ENCODE measurements at regions not wholly inside any gene's neighbourhood (a gene's known extent, or its start where the extent isn't known, plus 50 kb on each side); places are given as distances from the start of the nearest gene placed in this dataset.

- Histone ChIP-seq H3K27me3 (ENCODE audit: control insufficient read depth, insufficient read depth, low read length) (no peaks in the 10 kb centered on the region), H3K9me3 (replicated peaks; ENCODE audit: low read length) (no peaks in the 10 kb centered on the region), H3K4me2 (ENCODE audit: low read length) (no peak overlapping the region), H3K36me3 (ENCODE audit: insufficient read depth, low read length) (no peaks in the 10 kb centered on the region), H3K4me3 (ENCODE audit: low read length) (no peak overlapping the region), H3K4me1 (ENCODE audit: control insufficient read depth, insufficient read depth, low read length) (no peaks in the 10 kb centered on the region), H3K9ac (ENCODE audit: low read depth, low read length) (no peak overlapping the region)
Observed at GRCh38 chr1:177558372-177558771, 387.6 kb downstream of the BRINP2 start.

- Histone ChIP-seq H3K4me1 (ENCODE audit: control insufficient read depth, insufficient read depth, low read length) (no peaks in the 10 kb centered on the region), H3K4me2 (ENCODE audit: low read length) (no peak overlapping the region), H3K9ac (ENCODE audit: low read depth, low read length) (no peak overlapping the region), H3K9me3 (replicated peaks; ENCODE audit: low read length) (no peaks in the 10 kb centered on the region), H3K4me3 (ENCODE audit: low read length) (no peak overlapping the region), H3K27me3 (ENCODE audit: control insufficient read depth, insufficient read depth, low read length) (no peaks in the 10 kb centered on the region), H3K36me3 (ENCODE audit: insufficient read depth, low read length) (no peaks in the 10 kb centered on the region)
Observed at GRCh38 chr1:177556163-177556562, 385.4 kb downstream of the BRINP2 start.

- Histone ChIP-seq H3K9ac (ENCODE audit: low read depth, low read length) (no peak overlapping the region), H3K4me3 (ENCODE audit: low read length) (no peak overlapping the region), H3K4me1 (ENCODE audit: control insufficient read depth, insufficient read depth, low read length) (no peaks in the 10 kb centered on the region), H3K4me2 (ENCODE audit: low read length) (no peak overlapping the region), H3K36me3 (ENCODE audit: insufficient read depth, low read length) (no peaks in the 10 kb centered on the region), H3K27me3 (ENCODE audit: control insufficient read depth, insufficient read depth, low read length) (no peaks in the 10 kb centered on the region), H3K9me3 (replicated peaks; ENCODE audit: low read length) (no peaks in the 10 kb centered on the region)
Observed at GRCh38 chr1:177547200-177547599, 376.4 kb downstream of the BRINP2 start.

- Histone ChIP-seq H3K4me2 (ENCODE audit: low read length) (no peak overlapping the region), H3K4me1 (ENCODE audit: control insufficient read depth, insufficient read depth, low read length) (no peaks in the 10 kb centered on the region), H3K27me3 (ENCODE audit: control insufficient read depth, insufficient read depth, low read length) (no peaks in the 10 kb centered on the region), H3K36me3 (ENCODE audit: insufficient read depth, low read length) (no peaks in the 10 kb centered on the region), H3K9me3 (replicated peaks; ENCODE audit: low read length) (no peaks in the 10 kb centered on the region), H3K9ac (ENCODE audit: low read depth, low read length) (no peak overlapping the region), H3K4me3 (ENCODE audit: low read length) (no peak overlapping the region)
Observed at GRCh38 chr1:177546346-177546745, 375.6 kb downstream of the BRINP2 start.

- no peaks in the 10 kb centered on the region for H3K36me3 ChIP-seq (ENCODE audit: insufficient read depth, low read length)
- H3K4me3 ChIP-seq (ENCODE audit: low read length) = no peak overlapping the region
- no peak overlapping the region for H3K9ac ChIP-seq (ENCODE audit: low read depth, low read length)
- no peaks in the 10 kb centered on the region for H3K4me1 ChIP-seq (ENCODE audit: control insufficient read depth, insufficient read depth, low read length)
- peaks cover 3% of the 10 kb centered on the region for H3K27me3 ChIP-seq (ENCODE audit: control insufficient read depth, insufficient read depth, low read length)
- H3K4me2 ChIP-seq (ENCODE audit: low read length) = no peak overlapping the region
- H3K9me3 ChIP-seq (replicated peaks; ENCODE audit: low read length) = no peaks in the 10 kb centered on the region
Observed at GRCh38 chr1:177526201-177526600, 355.4 kb downstream of the BRINP2 start.

- peaks cover 3% of the 10 kb centered on the region for H3K27me3 ChIP-seq (ENCODE audit: control insufficient read depth, insufficient read depth, low read length)
- no peak overlapping the region for H3K4me2 ChIP-seq (ENCODE audit: low read length)
- no peaks in the 10 kb centered on the region for H3K4me1 ChIP-seq (ENCODE audit: control insufficient read depth, insufficient read depth, low read length)
- H3K36me3 ChIP-seq (ENCODE audit: insufficient read depth, low read length) = no peaks in the 10 kb centered on the region
- no peak overlapping the region for H3K9ac ChIP-seq (ENCODE audit: low read depth, low read length)
- no peak overlapping the region for H3K4me3 ChIP-seq (ENCODE audit: low read length)
- H3K9me3 ChIP-seq (replicated peaks; ENCODE audit: low read length) = no peaks in the 10 kb centered on the region
Observed at GRCh38 chr1:177525176-177525575, 354.4 kb downstream of the BRINP2 start.

GRCh38 chr1:177517546-177517945, 346.8 kb downstream of the BRINP2 start:
- H3K27me3 ChIP-seq (ENCODE audit: control insufficient read depth, insufficient read depth, low read length) = peaks cover 3% of the 10 kb centered on the region
- no peak overlapping the region for H3K4me2 ChIP-seq (ENCODE audit: low read length)
- no peak overlapping the region for H3K4me3 ChIP-seq (ENCODE audit: low read length)
- H3K9ac ChIP-seq (ENCODE audit: low read depth, low read length) = no peak overlapping the region
- no peaks in the 10 kb centered on the region for H3K9me3 ChIP-seq (replicated peaks; ENCODE audit: low read length)
- H3K4me1 ChIP-seq (ENCODE audit: control insufficient read depth, insufficient read depth, low read length) = no peaks in the 10 kb centered on the region
- no peaks in the 10 kb centered on the region for H3K36me3 ChIP-seq (ENCODE audit: insufficient read depth, low read length)

- Histone ChIP-seq H3K4me1 (ENCODE audit: control insufficient read depth, insufficient read depth, low read length) (no peaks in the 10 kb centered on the region), H3K4me2 (ENCODE audit: low read length) (no peak overlapping the region), H3K9ac (ENCODE audit: low read depth, low read length) (no peak overlapping the region), H3K36me3 (ENCODE audit: insufficient read depth, low read length) (no peaks in the 10 kb centered on the region), H3K27me3 (ENCODE audit: control insufficient read depth, insufficient read depth, low read length) (peaks cover 3% of the 10 kb centered on the region), H3K9me3 (replicated peaks; ENCODE audit: low read length) (no peaks in the 10 kb centered on the region), H3K4me3 (ENCODE audit: low read length) (no peak overlapping the region)
Observed at GRCh38 chr1:177514207-177514606, 343.4 kb downstream of the BRINP2 start.

- Histone ChIP-seq H3K27me3 (ENCODE audit: control insufficient read depth, insufficient read depth, low read length) (peaks cover 3% of the 10 kb centered on the region), H3K9ac (ENCODE audit: low read depth, low read length) (no peak overlapping the region), H3K4me1 (ENCODE audit: control insufficient read depth, insufficient read depth, low read length) (peaks cover 4% of the 10 kb centered on the region), H3K4me3 (ENCODE audit: low read length) (no peak overlapping the region), H3K36me3 (ENCODE audit: insufficient read depth, low read length) (no peaks in the 10 kb centered on the region), H3K4me2 (ENCODE audit: low read length) (no peak overlapping the region), H3K9me3 (replicated peaks; ENCODE audit: low read length) (no peaks in the 10 kb centered on the region)
Observed at GRCh38 chr1:177511036-177511435, 340.3 kb downstream of the BRINP2 start.

- Histone ChIP-seq H3K36me3 (ENCODE audit: insufficient read depth, low read length) (no peaks in the 10 kb centered on the region), H3K4me1 (ENCODE audit: control insufficient read depth, insufficient read depth, low read length) (peaks cover 4% of the 10 kb centered on the region), H3K9ac (ENCODE audit: low read depth, low read length) (no peak overlapping the region), H3K4me2 (ENCODE audit: low read length) (no peak overlapping the region), H3K27me3 (ENCODE audit: control insufficient read depth, insufficient read depth, low read length) (no peaks in the 10 kb centered on the region), H3K4me3 (ENCODE audit: low read length) (no peak overlapping the region), H3K9me3 (replicated peaks; ENCODE audit: low read length) (no peaks in the 10 kb centered on the region)
Observed at GRCh38 chr1:177505905-177506590, 335.3 kb downstream of the BRINP2 start.

GRCh38 chr1:177495878-177496277, 325.1 kb downstream of the BRINP2 start:
- no peaks in the 10 kb centered on the region for H3K27me3 ChIP-seq (ENCODE audit: control insufficient read depth, insufficient read depth, low read length)
- H3K4me2 ChIP-seq (ENCODE audit: low read length) = no peak overlapping the region
- H3K4me3 ChIP-seq (ENCODE audit: low read length) = no peak overlapping the region
- no peak overlapping the region for H3K9ac ChIP-seq (ENCODE audit: low read depth, low read length)
- no peaks in the 10 kb centered on the region for H3K9me3 ChIP-seq (replicated peaks; ENCODE audit: low read length)
- no peaks in the 10 kb centered on the region for H3K4me1 ChIP-seq (ENCODE audit: control insufficient read depth, insufficient read depth, low read length)
- H3K36me3 ChIP-seq (ENCODE audit: insufficient read depth, low read length) = no peaks in the 10 kb centered on the region

GRCh38 chr1:177490786-177491185, 320.0 kb downstream of the BRINP2 start:
- Histone ChIP-seq H3K4me2 (ENCODE audit: low read length) (no peak overlapping the region), H3K9me3 (replicated peaks; ENCODE audit: low read length) (no peaks in the 10 kb centered on the region), H3K4me3 (ENCODE audit: low read length) (no peak overlapping the region), H3K27me3 (ENCODE audit: control insufficient read depth, insufficient read depth, low read length) (peaks cover 3% of the 10 kb centered on the region), H3K36me3 (ENCODE audit: insufficient read depth, low read length) (no peaks in the 10 kb centered on the region), H3K4me1 (ENCODE audit: control insufficient read depth, insufficient read depth, low read length) (no peaks in the 10 kb centered on the region), H3K9ac (ENCODE audit: low read depth, low read length) (no peak overlapping the region)

Measured in skeletal muscle satellite cell (primary cell).